ENCODE measurements at regions not wholly inside any gene's neighbourhood (a gene's known extent, or its start where the extent isn't known, plus 50 kb on each side); places are given as distances from the start of the nearest gene placed in this dataset.

DNA sequence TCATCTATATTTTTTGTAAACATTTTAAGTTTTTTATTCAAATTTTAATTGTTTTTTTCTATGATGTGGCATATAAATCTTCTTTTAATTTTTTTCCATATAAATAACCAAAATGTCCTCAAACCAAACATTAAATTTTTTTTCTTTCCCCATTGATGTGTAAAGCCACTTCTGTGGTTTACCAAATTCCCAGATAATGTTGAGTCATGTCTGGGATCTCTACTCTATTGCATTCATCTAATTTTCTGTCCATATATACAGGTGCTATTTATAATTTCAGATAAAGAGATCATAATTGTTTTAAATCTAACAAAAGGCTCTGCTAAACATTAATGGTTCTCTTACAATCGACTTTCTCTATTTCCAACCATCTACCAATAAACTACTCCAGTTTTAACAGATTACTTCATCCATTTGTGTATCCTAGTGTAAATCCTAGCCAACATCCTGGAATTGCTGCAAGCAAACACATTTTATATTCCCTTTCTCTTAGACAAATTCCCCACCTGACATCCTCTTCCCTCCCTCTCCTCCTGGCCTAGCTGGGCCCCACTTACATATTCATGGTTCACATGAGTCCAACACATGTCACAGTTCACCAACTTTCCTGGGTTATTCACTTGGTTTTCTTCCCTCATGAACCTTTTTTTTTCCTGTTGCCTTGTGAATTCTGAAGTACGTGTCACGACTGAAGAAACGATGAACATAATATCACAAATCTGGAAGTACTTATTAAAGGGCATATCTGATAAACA is 368.0 kb upstream of the AGTR1 start:
- FAIRE-seq = no peak
- no peaks in the 10 kb centered on the region for H3K4me1 ChIP-seq
- 57% methylated on average over 4 of the region's 4 CpGs for WGBS (ENCODE audit: missing lambda C conversion rate)
- H3K4me3 ChIP-seq = no peak overlapping the region
- no peak for ATAC-seq
- TF ChIP-seq POLR2A (IDR thresholded peaks at IDR 0.05; ENCODE audit: low read length) (no peak), CBX8 (IDR thresholded peaks at IDR 0.05) (no peak), HOXB5 (CRISPR knock-in tag; IDR thresholded peaks at IDR 0.05) (no peak), FOSL2 (IDR thresholded peaks at IDR 0.05) (no peak), FOSL2 (CRISPR knock-in tag; IDR thresholded peaks at IDR 0.05) (no peak)
- DNase-seq (ENCODE audit: low read depth in 1 of 2, low spot score in 1 of 2) = no peak
- ChIA-PET CTCF (no interaction called here), POLR2A (no interaction called here)
- H3K9me3 ChIP-seq = no peaks in the 10 kb centered on the region
- no peak overlapping the region for H3K4me2 ChIP-seq
- H3K27ac ChIP-seq = no peak overlapping the region

DNA sequence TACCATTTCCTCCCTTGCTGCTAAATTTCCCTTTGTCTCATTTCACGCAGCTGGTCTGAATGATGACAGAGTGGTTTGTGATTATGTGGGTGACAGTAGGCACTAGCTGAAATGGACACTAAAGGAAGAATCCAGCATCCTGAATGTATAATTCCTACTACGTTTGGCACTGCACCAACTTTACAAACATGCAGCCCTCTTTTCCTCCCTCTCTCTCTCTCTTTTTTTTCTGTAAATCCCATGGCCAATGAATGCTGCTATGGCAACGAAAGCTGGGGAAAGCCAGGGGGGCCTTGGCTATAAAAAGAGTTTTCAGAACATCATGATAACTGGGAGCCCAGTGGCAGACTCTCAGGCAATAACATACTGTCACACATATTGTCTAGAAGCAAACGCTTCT is 367.2 kb upstream of the AGTR1 start:
- CTCF ChIA-PET = no interaction called here

DNA sequence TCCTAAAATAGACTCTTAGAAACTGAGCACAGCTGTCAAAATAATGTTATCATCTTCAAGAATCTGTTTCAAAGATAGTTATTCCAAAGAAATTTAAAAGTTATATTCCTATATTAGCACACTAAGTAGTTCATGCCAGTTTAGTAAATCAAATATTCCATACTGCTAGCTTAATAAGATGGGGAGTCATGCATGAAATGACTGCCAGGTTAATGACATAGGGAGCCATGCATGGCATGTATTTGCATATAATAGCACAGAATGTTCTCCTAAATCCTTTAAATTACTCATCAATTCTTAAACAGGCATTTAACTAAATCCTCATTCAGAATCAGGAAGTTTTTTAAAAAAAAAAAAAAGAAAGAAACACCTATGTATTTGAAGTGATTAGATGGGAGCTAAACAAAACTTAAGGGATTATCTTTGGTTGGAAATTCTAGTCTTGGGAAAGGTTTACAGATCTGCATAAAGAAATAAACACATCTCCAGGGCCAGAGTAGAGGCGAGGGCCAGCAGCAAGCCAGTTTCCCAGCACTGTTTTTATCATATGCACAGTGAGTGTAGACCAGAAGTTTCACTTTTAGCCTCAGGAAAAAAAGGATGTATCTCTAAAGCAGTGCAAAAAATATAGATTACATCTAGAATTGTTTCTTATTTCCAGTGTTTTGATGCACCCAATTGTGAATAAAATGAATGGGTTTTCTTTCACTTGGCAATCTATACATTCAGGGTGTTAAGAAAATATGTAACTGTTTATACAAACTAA is 366.4 kb upstream of the AGTR1 start:
- WGBS (ENCODE audit: missing lambda C conversion rate) = 6% methylated on average over 1 of the region's 1 CpG
- FAIRE-seq = no peak
- no peak for ATAC-seq
- Histone ChIP-seq H3K4me2 (no peak overlapping the region), H3K27ac (no peak overlapping the region), H3K9me3 (no peaks in the 10 kb centered on the region), H3K4me1 (no peaks in the 10 kb centered on the region), H3K4me3 (no peak overlapping the region)
- no peak for DNase-seq (ENCODE audit: low read depth in 1 of 2, low spot score in 1 of 2)
- POLR2A ChIA-PET = no interaction called here
- no peak for TF ChIP-seq NFE2L2 (conservative IDR thresholded peaks at IDR 0.05; ENCODE audit: low read length)
- TF ChIP-seq RCOR1 (IDR thresholded peaks at IDR 0.05; ENCODE audit: low read depth, low read length) = no peak
- TF ChIP-seq, protein P1, sequence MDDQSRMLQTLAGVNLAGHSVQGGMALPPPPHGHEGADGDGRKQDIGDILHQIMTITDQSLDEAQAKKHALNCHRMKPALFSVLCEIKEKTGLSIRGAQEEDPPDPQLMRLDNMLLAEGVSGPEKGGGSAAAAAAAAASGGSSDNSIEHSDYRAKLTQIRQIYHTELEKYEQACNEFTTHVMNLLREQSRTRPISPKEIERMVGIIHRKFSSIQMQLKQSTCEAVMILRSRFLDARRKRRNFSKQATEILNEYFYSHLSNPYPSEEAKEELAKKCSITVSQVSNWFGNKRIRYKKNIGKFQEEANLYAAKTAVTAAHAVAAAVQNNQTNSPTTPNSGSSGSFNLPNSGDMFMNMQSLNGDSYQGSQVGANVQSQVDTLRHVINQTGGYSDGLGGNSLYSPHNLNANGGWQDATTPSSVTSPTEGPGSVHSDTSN (IDR thresholded peaks at IDR 0.05) = no peak
- TF ChIP-seq HOXB13 (CRISPR knock-in tag; IDR thresholded peaks at IDR 0.05; ENCODE audit: low read depth) = no peak
- TF ChIP-seq FOXS1 (CRISPR knock-in tag; IDR thresholded peaks at IDR 0.05) = no peak
- TF ChIP-seq, protein P2, sequence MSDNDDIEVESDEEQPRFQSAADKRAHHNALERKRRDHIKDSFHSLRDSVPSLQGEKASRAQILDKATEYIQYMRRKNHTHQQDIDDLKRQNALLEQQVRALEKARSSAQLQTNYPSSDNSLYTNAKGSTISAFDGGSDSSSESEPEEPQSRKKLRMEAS (IDR thresholded peaks at IDR 0.05) = no peak
- TF ChIP-seq POLR2A (IDR thresholded peaks at IDR 0.05; ENCODE audit: low read length) = no peak
- TF ChIP-seq ZSCAN20 (CRISPR knock-in tag; IDR thresholded peaks at IDR 0.05) = no peak
- TF ChIP-seq JUNB (IDR thresholded peaks at IDR 0.05) = no peak
- CTCF ChIA-PET = interaction anchor here (0.6 to 1.1 kb wide), 2 partner anchors 388 to 397 kb away, joined by 4 to 5 read pairs; no protein-coding TSS in a partner anchor

More for the DNA sequence above, 367.2 kb upstream of the AGTR1 start:
- Histone ChIP-seq H3K27ac (no peak overlapping the region), H3K4me2 (no peak overlapping the region), H3K9me3 (no peaks in the 10 kb centered on the region), H3K4me1 (no peaks in the 10 kb centered on the region), H3K4me3 (no peak overlapping the region)
- POLR2A ChIA-PET = no interaction called here
- ATAC-seq (no peak), DNase-seq (ENCODE audit: low read depth in 1 of 2, low spot score in 1 of 2) (no peak), FAIRE-seq (no peak)
- no peak for TF ChIP-seq EHMT2 (IDR thresholded peaks at IDR 0.05; ENCODE audit: low read depth)
- no peak for TF ChIP-seq ZFP36 (IDR thresholded peaks at IDR 0.05; ENCODE audit: borderline replicate concordance, partially characterized antibody)
- no peak for TF ChIP-seq CBX8 (IDR thresholded peaks at IDR 0.05)
- no peak for TF ChIP-seq FOXS1 (CRISPR knock-in tag; IDR thresholded peaks at IDR 0.05)
- TF ChIP-seq ZC3H11A (IDR thresholded peaks at IDR 0.05) = no peak
- no peak for TF ChIP-seq CHD2 (IDR thresholded peaks at IDR 0.05; ENCODE audit: low read length, partially characterized antibody)
- TF ChIP-seq KDM5A (IDR thresholded peaks at IDR 0.05) = no peak
- TF ChIP-seq NPAS2 (CRISPR knock-in tag; IDR thresholded peaks at IDR 0.05; ENCODE audit: borderline replicate concordance) = no peak
- WGBS (ENCODE audit: missing lambda C conversion rate) = 53% methylated on average over 4 of the region's 4 CpGs

DNA sequence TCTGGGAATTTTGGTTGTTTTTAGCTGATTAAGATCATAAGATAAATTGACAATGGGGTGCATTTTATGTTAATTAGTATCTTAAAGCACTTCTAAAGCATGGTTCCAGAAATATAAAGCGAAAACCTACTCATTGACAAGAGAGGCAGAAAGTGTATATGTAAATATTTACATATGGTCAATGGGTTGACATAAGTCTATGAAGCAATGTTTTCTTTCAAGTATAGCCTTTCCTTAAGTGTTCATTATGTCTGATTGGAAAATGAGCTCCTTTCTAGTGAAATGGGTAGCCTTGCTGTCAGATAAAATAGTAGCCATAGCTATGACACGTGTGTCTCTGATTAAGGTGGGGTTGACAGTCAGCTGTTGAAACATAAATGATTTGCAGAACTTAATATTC is 365.2 kb upstream of the AGTR1 start:
- 41% methylated on average over 2 of the region's 2 CpGs for WGBS (ENCODE audit: missing lambda C conversion rate)
- TF ChIP-seq, protein P2 (IDR thresholded peaks at IDR 0.05) = no peak
- TF ChIP-seq HEYL (CRISPR knock-in tag; IDR thresholded peaks at IDR 0.05) (no peak), FOXS1 (CRISPR knock-in tag; IDR thresholded peaks at IDR 0.05) (no peak), RAD21 (conservative IDR thresholded peaks at IDR 0.05 in 1 of 2, IDR thresholded peaks at IDR 0.05 in 1 of 2) (no peak), RNF2 (IDR thresholded peaks at IDR 0.05; ENCODE audit: borderline replicate concordance, low read depth) (no peak), EP300 (IDR thresholded peaks at IDR 0.05) (no peak), EHF (CRISPR knock-in tag; IDR thresholded peaks at IDR 0.05) (no peak), EHMT2 (IDR thresholded peaks at IDR 0.05; ENCODE audit: low read depth) (no peak), POLR2AphosphoS2 (conservative IDR thresholded peaks at IDR 0.05; ENCODE audit: low read length) (no peak), JUNB (IDR thresholded peaks at IDR 0.05) (no peak), SREBF2 (IDR thresholded peaks at IDR 0.05) (no peak)
- TF ChIP-seq, protein P3, sequence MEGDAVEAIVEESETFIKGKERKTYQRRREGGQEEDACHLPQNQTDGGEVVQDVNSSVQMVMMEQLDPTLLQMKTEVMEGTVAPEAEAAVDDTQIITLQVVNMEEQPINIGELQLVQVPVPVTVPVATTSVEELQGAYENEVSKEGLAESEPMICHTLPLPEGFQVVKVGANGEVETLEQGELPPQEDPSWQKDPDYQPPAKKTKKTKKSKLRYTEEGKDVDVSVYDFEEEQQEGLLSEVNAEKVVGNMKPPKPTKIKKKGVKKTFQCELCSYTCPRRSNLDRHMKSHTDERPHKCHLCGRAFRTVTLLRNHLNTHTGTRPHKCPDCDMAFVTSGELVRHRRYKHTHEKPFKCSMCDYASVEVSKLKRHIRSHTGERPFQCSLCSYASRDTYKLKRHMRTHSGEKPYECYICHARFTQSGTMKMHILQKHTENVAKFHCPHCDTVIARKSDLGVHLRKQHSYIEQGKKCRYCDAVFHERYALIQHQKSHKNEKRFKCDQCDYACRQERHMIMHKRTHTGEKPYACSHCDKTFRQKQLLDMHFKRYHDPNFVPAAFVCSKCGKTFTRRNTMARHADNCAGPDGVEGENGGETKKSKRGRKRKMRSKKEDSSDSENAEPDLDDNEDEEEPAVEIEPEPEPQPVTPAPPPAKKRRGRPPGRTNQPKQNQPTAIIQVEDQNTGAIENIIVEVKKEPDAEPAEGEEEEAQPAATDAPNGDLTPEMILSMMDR (IDR thresholded peaks at IDR 0.05) = no peak
- no peak overlapping the region for H3K4me3 ChIP-seq
- DNase-seq (ENCODE audit: low read depth in 1 of 2, low spot score in 1 of 2) = no peak
- POLR2A ChIA-PET = no interaction called here
- no peak for FAIRE-seq
- H3K4me2 ChIP-seq = no peak overlapping the region
- H3K4me1 ChIP-seq = no peaks in the 10 kb centered on the region
- no peaks in the 10 kb centered on the region for H3K9me3 ChIP-seq
- no peak overlapping the region for H3K27ac ChIP-seq
- CTCF ChIA-PET = interaction anchor here (0.6 to 0.8 kb wide), 2 partner anchors 395 to 583 kb away, joined by 3 read pairs; no protein-coding TSS in a partner anchor
- ATAC-seq = no peak
